ENCODE measurements at regions not wholly inside any gene's neighbourhood (a gene's known extent, or its start where the extent isn't known, plus 50 kb on each side); places are given as distances from the start of the nearest gene placed in this dataset.

GRCh38 chr2:150974234-150974633 lies 287.4 kb downstream of the RBM43 start:
- Histone ChIP-seq H3K9ac (ENCODE audit: low read depth, low read length) (no peak overlapping the region), H3K4me3 (ENCODE audit: low read length) (no peak overlapping the region), H3K27ac (ENCODE audit: low read depth, low read length) (no peak overlapping the region), H3K27me3 (ENCODE audit: insufficient read depth, low read length) (no peaks in the 10 kb centered on the region), H3K9me3 (ENCODE audit: insufficient read depth, low read depth, low read length) (no peaks in the 10 kb centered on the region; the same call in 1 of the 2 replicates), H3K36me3 (ENCODE audit: insufficient read depth, low read length) (no peaks in the 10 kb centered on the region), H3K4me1 (ENCODE audit: insufficient read depth, low read length) (peaks cover 8% of the 10 kb centered on the region)
- 100% methylated on average over 1 of the region's 1 CpG for WGBS

GRCh38 chr2:150971910-150972309 lies 289.8 kb downstream of the RBM43 start:
- Histone ChIP-seq H3K4me1 (ENCODE audit: insufficient read depth, low read length) (no peaks in the 10 kb centered on the region), H3K27me3 (ENCODE audit: insufficient read depth, low read length) (no peaks in the 10 kb centered on the region), H3K36me3 (ENCODE audit: insufficient read depth, low read length) (no peaks in the 10 kb centered on the region), H3K9ac (ENCODE audit: low read depth, low read length) (no peak overlapping the region), H3K27ac (ENCODE audit: low read depth, low read length) (no peak overlapping the region), H3K4me3 (ENCODE audit: low read length) (no peak overlapping the region), H3K9me3 (ENCODE audit: insufficient read depth, low read depth, low read length) (no peaks in the 10 kb centered on the region; the same call in 1 of the 2 replicates)
- WGBS, result 92% methylated on average over 3 of the region's 3 CpGs

- WGBS, result 86% methylated on average over 5 of the region's 5 CpGs
- Histone ChIP-seq H3K27ac (ENCODE audit: low read depth, low read length) (no peak overlapping the region), H3K4me3 (ENCODE audit: low read length) (no peak overlapping the region), H3K4me1 (ENCODE audit: insufficient read depth, low read length) (no peaks in the 10 kb centered on the region), H3K9me3 (ENCODE audit: insufficient read depth, low read depth, low read length) (no peaks in the 10 kb centered on the region), H3K27me3 (ENCODE audit: insufficient read depth, low read length) (no peaks in the 10 kb centered on the region), H3K9ac (ENCODE audit: low read depth, low read length) (no peak overlapping the region), H3K36me3 (ENCODE audit: insufficient read depth, low read length) (no peaks in the 10 kb centered on the region)
These were observed 298.3 kb downstream of the RBM43 start for GRCh38 chr2:150963336-150963735.

GRCh38 chr2:150955231-150955630 lies 306.4 kb downstream of the RBM43 start:
- Histone ChIP-seq H3K27ac (ENCODE audit: low read depth, low read length) (no peak overlapping the region), H3K4me1 (ENCODE audit: insufficient read depth, low read length) (no peaks in the 10 kb centered on the region), H3K9me3 (ENCODE audit: insufficient read depth, low read depth, low read length) (peaks cover 5% of the 10 kb centered on the region; the same call in 1 of the 2 replicates), H3K27me3 (ENCODE audit: insufficient read depth, low read length) (no peaks in the 10 kb centered on the region), H3K4me3 (ENCODE audit: low read length) (no peak overlapping the region), H3K36me3 (ENCODE audit: insufficient read depth, low read length) (no peaks in the 10 kb centered on the region), H3K9ac (ENCODE audit: low read depth, low read length) (no peak overlapping the region)
- 89% methylated on average over 10 of the region's 10 CpGs for WGBS

GRCh38 chr2:150946831-150947230 lies 314.8 kb downstream of the RBM43 start:
- Histone ChIP-seq H3K9ac (ENCODE audit: low read depth, low read length) (no peak overlapping the region), H3K36me3 (ENCODE audit: insufficient read depth, low read length) (no peaks in the 10 kb centered on the region), H3K4me3 (ENCODE audit: low read length) (no peak overlapping the region), H3K27me3 (ENCODE audit: insufficient read depth, low read length) (no peaks in the 10 kb centered on the region), H3K27ac (ENCODE audit: low read depth, low read length) (no peak overlapping the region), H3K4me1 (ENCODE audit: insufficient read depth, low read length) (no peaks in the 10 kb centered on the region), H3K9me3 (ENCODE audit: insufficient read depth, low read depth, low read length) (no peaks in the 10 kb centered on the region)

- Histone ChIP-seq H3K4me1 (ENCODE audit: insufficient read depth, low read length) (peaks cover 2% of the 10 kb centered on the region), H3K27me3 (ENCODE audit: insufficient read depth, low read length) (no peaks in the 10 kb centered on the region), H3K27ac (ENCODE audit: low read depth, low read length) (no peak overlapping the region), H3K36me3 (ENCODE audit: insufficient read depth, low read length) (no peaks in the 10 kb centered on the region), H3K9ac (ENCODE audit: low read depth, low read length) (no peak overlapping the region), H3K4me3 (ENCODE audit: low read length) (no peak overlapping the region), H3K9me3 (ENCODE audit: insufficient read depth, low read depth, low read length) (peaks cover 9% of the 10 kb centered on the region; the same call in 1 of the 2 replicates)
- WGBS, result 100% methylated on average over 1 of the region's 1 CpG
These were observed 317.3 kb downstream of the RBM43 start for GRCh38 chr2:150944315-150944714.

GRCh38 chr2:150939087-150939486 lies 322.6 kb downstream of the RBM43 start:
- H3K9ac ChIP-seq (ENCODE audit: low read depth, low read length), result no peak overlapping the region
- peaks cover 9% of the 10 kb centered on the region; the same call in 1 of the 2 replicates for H3K9me3 ChIP-seq (ENCODE audit: insufficient read depth, low read depth, low read length)
- no peak overlapping the region for H3K27ac ChIP-seq (ENCODE audit: low read depth, low read length)
- H3K27me3 ChIP-seq (ENCODE audit: insufficient read depth, low read length), result no peaks in the 10 kb centered on the region
- H3K36me3 ChIP-seq (ENCODE audit: insufficient read depth, low read length), result no peaks in the 10 kb centered on the region
- 80% methylated on average over 3 of the region's 3 CpGs for WGBS
- peaks cover 9% of the 10 kb centered on the region for H3K4me1 ChIP-seq (ENCODE audit: insufficient read depth, low read length)
- no peak overlapping the region for H3K4me3 ChIP-seq (ENCODE audit: low read length)

- WGBS, result no CpG with 5 or more reads among the region's 4 CpGs
- no peaks in the 10 kb centered on the region for H3K36me3 ChIP-seq (ENCODE audit: insufficient read depth, low read length)
- H3K27ac ChIP-seq (ENCODE audit: low read depth, low read length), result no peak overlapping the region
- H3K4me1 ChIP-seq (ENCODE audit: insufficient read depth, low read length), result peaks cover 9% of the 10 kb centered on the region
- H3K4me3 ChIP-seq (ENCODE audit: low read length), result no peak overlapping the region
- H3K9me3 ChIP-seq (ENCODE audit: insufficient read depth, low read depth, low read length), result peaks cover 9% of the 10 kb centered on the region; the same call in 1 of the 2 replicates
- no peaks in the 10 kb centered on the region for H3K27me3 ChIP-seq (ENCODE audit: insufficient read depth, low read length)
- H3K9ac ChIP-seq (ENCODE audit: low read depth, low read length), result no peak overlapping the region
These were observed 323.1 kb downstream of the RBM43 start for GRCh38 chr2:150938527-150938926.

GRCh38 chr2:150937030-150937429 lies 324.6 kb downstream of the RBM43 start:
- H3K9me3 ChIP-seq (ENCODE audit: insufficient read depth, low read depth, low read length), result peaks cover 9% of the 10 kb centered on the region; the same call in 1 of the 2 replicates
- no peaks in the 10 kb centered on the region for H3K27me3 ChIP-seq (ENCODE audit: insufficient read depth, low read length)
- 100% methylated on average over 1 of the region's 1 CpG for WGBS
- H3K27ac ChIP-seq (ENCODE audit: low read depth, low read length), result no peak overlapping the region
- no peak overlapping the region for H3K4me3 ChIP-seq (ENCODE audit: low read length)
- H3K9ac ChIP-seq (ENCODE audit: low read depth, low read length), result no peak overlapping the region
- no peaks in the 10 kb centered on the region for H3K36me3 ChIP-seq (ENCODE audit: insufficient read depth, low read length)
- peaks cover 12% of the 10 kb centered on the region for H3K4me1 ChIP-seq (ENCODE audit: insufficient read depth, low read length)

GRCh38 chr2:150931451-150931850 lies 330.2 kb downstream of the RBM43 start:
- no peaks in the 10 kb centered on the region for H3K9me3 ChIP-seq (ENCODE audit: insufficient read depth, low read depth, low read length)
- 80% methylated on average over 1 of the region's 3 CpGs for WGBS
- H3K36me3 ChIP-seq (ENCODE audit: insufficient read depth, low read length), result no peaks in the 10 kb centered on the region
- no peak overlapping the region for H3K9ac ChIP-seq (ENCODE audit: low read depth, low read length)
- H3K4me3 ChIP-seq (ENCODE audit: low read length), result no peak overlapping the region
- H3K4me1 ChIP-seq (ENCODE audit: insufficient read depth, low read length), result peaks cover 12% of the 10 kb centered on the region
- peak overlapping the region; percentile 71 for H3K27ac ChIP-seq (ENCODE audit: low read depth, low read length)
- H3K27me3 ChIP-seq (ENCODE audit: insufficient read depth, low read length), result no peaks in the 10 kb centered on the region

GRCh38 chr2:150925611-150926010 lies 336.1 kb downstream of the RBM43 start:
- Histone ChIP-seq H3K9me3 (ENCODE audit: insufficient read depth, low read depth, low read length) (no peaks in the 10 kb centered on the region), H3K27ac (ENCODE audit: low read depth, low read length) (no peak overlapping the region), H3K4me3 (ENCODE audit: low read length) (no peak overlapping the region), H3K4me1 (ENCODE audit: insufficient read depth, low read length) (no peaks in the 10 kb centered on the region), H3K36me3 (ENCODE audit: insufficient read depth, low read length) (no peaks in the 10 kb centered on the region), H3K27me3 (ENCODE audit: insufficient read depth, low read length) (no peaks in the 10 kb centered on the region), H3K9ac (ENCODE audit: low read depth, low read length) (no peak overlapping the region)

GRCh38 chr2:150924878-150925277 lies 336.8 kb downstream of the RBM43 start:
- no peak overlapping the region for H3K4me3 ChIP-seq (ENCODE audit: low read length)
- no peak overlapping the region for H3K9ac ChIP-seq (ENCODE audit: low read depth, low read length)
- no peaks in the 10 kb centered on the region for H3K36me3 ChIP-seq (ENCODE audit: insufficient read depth, low read length)
- H3K27ac ChIP-seq (ENCODE audit: low read depth, low read length), result no peak overlapping the region
- H3K27me3 ChIP-seq (ENCODE audit: insufficient read depth, low read length), result no peaks in the 10 kb centered on the region
- WGBS, result 72% methylated on average over 5 of the region's 5 CpGs
- no peaks in the 10 kb centered on the region for H3K4me1 ChIP-seq (ENCODE audit: insufficient read depth, low read length)
- H3K9me3 ChIP-seq (ENCODE audit: insufficient read depth, low read depth, low read length), result no peaks in the 10 kb centered on the region

Data from HUES64 (cell line).